Activated T-cell treated with anti-CD3 and anti-CD28 coated beads, Interleukin-2, amount 50 U/mL, for 4 hours (primary cell): ENCODE measurements at regions not wholly inside any gene's neighbourhood (a gene's known extent, or its start where the extent isn't known, plus 50 kb on each side); places are given as distances from the start of the nearest gene placed in this dataset.
"Not testable (repeated sequence)": the region's sequence is repeated elsewhere in the genome, so short reads cannot be mapped to it uniquely, and the experiment has no call there.

ENCODE experiments used
- ATAC-seq, 2 donors: fragments of 200-7000 bp; cut with Tn5 transposase; one replicate each; pipeline ENCODE4 v1.10.0; 2021
- DNase-seq: peaks from one replicate; pipeline ENCODE4 v3.0.0-alpha.2; 2020
- H3K27me3 Mint-ChIP-seq: one replicate; pipeline ENCODE4 v1.8.0; 2021; ENCODE audit warnings: low read depth, mixed read lengths
- H3K36me3 Mint-ChIP-seq: one replicate; pipeline ENCODE4 v1.8.0; 2022; ENCODE audit warnings: mixed read lengths; ENCODE audit not compliant: insufficient read depth
- H3K4me1 Mint-ChIP-seq: one replicate; pipeline ENCODE4 v1.8.0; 2021; ENCODE audit warnings: low read depth, mixed read lengths
- H3K4me3 Mint-ChIP-seq: one replicate; pipeline ENCODE4 v1.8.0; 2021; ENCODE audit warnings: mild to moderate bottlenecking, moderate library complexity, mixed read lengths
- H3K9me3 Mint-ChIP-seq: one replicate; pipeline ENCODE4 v1.8.0; 2021; ENCODE audit warnings: mixed read lengths

- Mint-ChIP-seq H3K4me1 (no peaks in the 10 kb centered on the region), H3K9me3 (peaks cover 7% of the 10 kb centered on the region), H3K36me3 (no peaks in the 10 kb centered on the region), H3K4me3 (no peak overlapping the region), H3K27me3 (no peaks in the 10 kb centered on the region)
- DNase-seq, result no peak
- ATAC-seq, result no peak
Observed at GRCh38 chr6:96420294-96420693, 101.3 kb upstream of the UFL1 start.

- Mint-ChIP-seq H3K4me1 (no peaks in the 10 kb centered on the region), H3K27me3 (peaks cover 13% of the 10 kb centered on the region), H3K9me3 (peaks cover 50% of the 10 kb centered on the region), H3K4me3 (no peak overlapping the region), H3K36me3 (no peaks in the 10 kb centered on the region)
- ATAC-seq (no peak), DNase-seq (no peak)
Observed at GRCh38 chr6:96433950-96434349, 87.7 kb upstream of the UFL1 start.

GRCh38 chr6:96436398-96436797, 85.2 kb upstream of the UFL1 start:
- H3K9me3 Mint-ChIP-seq, result peaks cover 31% of the 10 kb centered on the region
- no peaks in the 10 kb centered on the region for H3K36me3 Mint-ChIP-seq
- DNase-seq, result no peak
- H3K27me3 Mint-ChIP-seq, result peaks cover 11% of the 10 kb centered on the region
- no peaks in the 10 kb centered on the region for H3K4me1 Mint-ChIP-seq
- ATAC-seq, result no peak
- no peak overlapping the region for H3K4me3 Mint-ChIP-seq

GRCh38 chr6:96437228-96437627, 84.4 kb upstream of the UFL1 start:
- not testable (repeated sequence) for DNase-seq, ATAC-seq, H3K36me3 Mint-ChIP-seq, H3K27me3 Mint-ChIP-seq, H3K4me3 Mint-ChIP-seq, H3K4me1 Mint-ChIP-seq
- peaks cover 23% of the 10 kb centered on the region for H3K9me3 Mint-ChIP-seq

GRCh38 chr6:96450082-96450769, 71.4 kb upstream of the UFL1 start:
- peaks cover 5% of the 10 kb centered on the region for H3K9me3 Mint-ChIP-seq
- no peaks in the 10 kb centered on the region for H3K36me3 Mint-ChIP-seq
- ATAC-seq, result no peak
- H3K4me1 Mint-ChIP-seq, result no peaks in the 10 kb centered on the region
- DNase-seq, result no peak
- no peak overlapping the region for H3K4me3 Mint-ChIP-seq
- no peaks in the 10 kb centered on the region for H3K27me3 Mint-ChIP-seq

GRCh38 chr6:96450770-96451130, 70.9 kb upstream of the UFL1 start:
- no peak for DNase-seq
- no peaks in the 10 kb centered on the region for H3K27me3 Mint-ChIP-seq
- ATAC-seq, result no peak
- H3K36me3 Mint-ChIP-seq, result no peaks in the 10 kb centered on the region
- no peaks in the 10 kb centered on the region for H3K4me1 Mint-ChIP-seq
- H3K9me3 Mint-ChIP-seq, result peaks cover 2% of the 10 kb centered on the region
- no peak overlapping the region for H3K4me3 Mint-ChIP-seq

GRCh38 chr6:96458771-96459170, 62.8 kb upstream of the UFL1 start:
- no peaks in the 10 kb centered on the region for H3K36me3 Mint-ChIP-seq
- no peaks in the 10 kb centered on the region for H3K4me1 Mint-ChIP-seq
- no peaks in the 10 kb centered on the region for H3K27me3 Mint-ChIP-seq
- no peak for DNase-seq
- no peaks in the 10 kb centered on the region for H3K9me3 Mint-ChIP-seq
- no peak overlapping the region for H3K4me3 Mint-ChIP-seq
- no peak for ATAC-seq

- Mint-ChIP-seq H3K4me1 (peaks cover 2% of the 10 kb centered on the region), H3K4me3 (no peak overlapping the region), H3K9me3 (no peaks in the 10 kb centered on the region), H3K27me3 (no peaks in the 10 kb centered on the region), H3K36me3 (no peaks in the 10 kb centered on the region)
- DNase-seq, result no peak
- no peak for ATAC-seq
Observed at GRCh38 chr6:96460052-96460700, 61.4 kb upstream of the UFL1 start.

- Mint-ChIP-seq H3K9me3 (no peaks in the 10 kb centered on the region), H3K4me3 (no peak overlapping the region), H3K36me3 (no peaks in the 10 kb centered on the region), H3K4me1 (peaks cover 19% of the 10 kb centered on the region), H3K27me3 (no peaks in the 10 kb centered on the region)
- ATAC-seq (peak; percentile 44 to 45), DNase-seq (no peak)
Observed at GRCh38 chr6:96465321-96465903, 56.2 kb upstream of the UFL1 start.

GRCh38 chr6:96466147-96466863, 55.3 kb upstream of the UFL1 start:
- H3K27me3 Mint-ChIP-seq, result no peaks in the 10 kb centered on the region
- no peaks in the 10 kb centered on the region for H3K36me3 Mint-ChIP-seq
- no peak overlapping the region for H3K4me3 Mint-ChIP-seq
- DNase-seq, result no peak
- peaks cover 19% of the 10 kb centered on the region for H3K4me1 Mint-ChIP-seq
- peak; percentile 69 to 79 for ATAC-seq
- no peaks in the 10 kb centered on the region for H3K9me3 Mint-ChIP-seq

- no peak for DNase-seq
- no peak overlapping the region for H3K4me3 Mint-ChIP-seq
- H3K9me3 Mint-ChIP-seq, result no peaks in the 10 kb centered on the region
- no peaks in the 10 kb centered on the region for H3K27me3 Mint-ChIP-seq
- no peak for ATAC-seq
- peaks cover 19% of the 10 kb centered on the region for H3K4me1 Mint-ChIP-seq
- no peaks in the 10 kb centered on the region for H3K36me3 Mint-ChIP-seq
Observed at GRCh38 chr6:96467814-96468213, 53.8 kb upstream of the UFL1 start.

- no peak for DNase-seq
- no peaks in the 10 kb centered on the region for H3K9me3 Mint-ChIP-seq
- H3K4me3 Mint-ChIP-seq, result no peak overlapping the region
- no peak for ATAC-seq
- no peaks in the 10 kb centered on the region for H3K36me3 Mint-ChIP-seq
- H3K27me3 Mint-ChIP-seq, result no peaks in the 10 kb centered on the region
- H3K4me1 Mint-ChIP-seq, result peaks cover 19% of the 10 kb centered on the region
Observed at GRCh38 chr6:96468281-96468680, 53.3 kb upstream of the UFL1 start.

- DNase-seq (no peak), ATAC-seq (no peak)
- Mint-ChIP-seq H3K4me3 (no peak overlapping the region), H3K27me3 (no peaks in the 10 kb centered on the region), H3K4me1 (peaks cover 19% of the 10 kb centered on the region), H3K9me3 (no peaks in the 10 kb centered on the region), H3K36me3 (no peaks in the 10 kb centered on the region)
Observed at GRCh38 chr6:96468681-96469224, 52.9 kb upstream of the UFL1 start.

GRCh38 chr6:96469312-96469711, 52.3 kb upstream of the UFL1 start:
- H3K36me3 Mint-ChIP-seq, result no peaks in the 10 kb centered on the region
- ATAC-seq, result no peak
- peaks cover 2% of the 10 kb centered on the region for H3K9me3 Mint-ChIP-seq
- H3K27me3 Mint-ChIP-seq, result no peaks in the 10 kb centered on the region
- peaks cover 19% of the 10 kb centered on the region for H3K4me1 Mint-ChIP-seq
- no peak for DNase-seq
- H3K4me3 Mint-ChIP-seq, result no peak overlapping the region
